Activated CD4-positive, alpha-beta T cell treated with anti-CD3 and anti-CD28 coated beads, Interleukin-2, Interleukin-6, amounts not matched to agents 100 ng/mL and 50 ng/mL, durations not matched to agents 16 hours and 8 hours (primary cell): ENCODE measurements at regions not wholly inside any gene's neighbourhood (a gene's known extent, or its start where the extent isn't known, plus 50 kb on each side); places are given as distances from the start of the nearest gene placed in this dataset.
"Not testable (repeated sequence)": the region's sequence is repeated elsewhere in the genome, so short reads cannot be mapped to it uniquely, and the experiment has no call there.

Source experiments
- DNase-seq: peaks from one replicate; pipeline ENCODE4 v3.0.0-alpha.2; 2020

- not testable (repeated sequence) for DNase-seq
Measured at GRCh38 chr21:28034916-28035315, 957.8 kb downstream of the LTN1 start.

DNA sequence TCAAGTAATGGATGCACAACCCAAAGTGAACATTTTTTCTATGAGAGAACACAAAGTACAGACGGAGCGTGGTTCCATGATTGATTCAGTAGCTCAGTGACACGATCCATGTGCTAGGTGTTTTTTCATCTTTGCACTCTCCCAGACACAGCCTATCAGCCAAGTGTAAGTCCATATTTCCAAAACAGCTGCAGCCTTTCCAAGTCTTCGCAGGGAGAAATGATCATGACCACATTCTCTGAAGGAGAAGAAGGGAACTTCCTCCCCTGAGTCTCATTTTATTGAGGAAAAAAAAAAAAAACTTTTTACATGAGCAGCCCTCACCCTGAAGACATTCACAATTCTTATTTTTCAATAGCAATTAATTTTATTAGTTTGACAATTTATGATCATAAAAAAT lies 958.3 kb downstream of the LTN1 start:
- DNase-seq: not testable (repeated sequence)

GRCh38 chr21:28032652-28033051 lies 960.0 kb downstream of the LTN1 start:
- not testable (repeated sequence) for DNase-seq

DNA sequence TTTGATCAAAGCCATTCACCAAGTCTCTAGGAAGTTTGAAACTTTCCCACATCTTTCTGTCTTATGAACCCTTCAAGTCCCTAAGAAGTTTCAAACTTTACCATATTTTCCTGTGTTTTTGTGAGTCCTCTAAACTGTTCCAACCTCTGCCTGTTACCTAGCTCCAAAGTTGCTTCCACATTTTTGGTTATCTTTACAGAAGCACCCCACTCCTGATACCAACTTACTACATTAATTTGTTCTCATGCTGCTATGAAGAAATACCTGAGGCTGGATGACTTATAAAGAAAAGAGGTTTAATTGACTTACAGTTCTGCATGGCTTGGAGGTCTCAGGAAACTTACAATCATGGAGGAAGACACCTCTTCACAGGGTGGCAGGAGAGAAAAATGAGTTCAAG lies 961.6 kb downstream of the LTN1 start:
- not testable (repeated sequence) for DNase-seq

GRCh38 chr21:28025111-28025510 lies 967.6 kb downstream of the LTN1 start:
- DNase-seq: no peak

DNA sequence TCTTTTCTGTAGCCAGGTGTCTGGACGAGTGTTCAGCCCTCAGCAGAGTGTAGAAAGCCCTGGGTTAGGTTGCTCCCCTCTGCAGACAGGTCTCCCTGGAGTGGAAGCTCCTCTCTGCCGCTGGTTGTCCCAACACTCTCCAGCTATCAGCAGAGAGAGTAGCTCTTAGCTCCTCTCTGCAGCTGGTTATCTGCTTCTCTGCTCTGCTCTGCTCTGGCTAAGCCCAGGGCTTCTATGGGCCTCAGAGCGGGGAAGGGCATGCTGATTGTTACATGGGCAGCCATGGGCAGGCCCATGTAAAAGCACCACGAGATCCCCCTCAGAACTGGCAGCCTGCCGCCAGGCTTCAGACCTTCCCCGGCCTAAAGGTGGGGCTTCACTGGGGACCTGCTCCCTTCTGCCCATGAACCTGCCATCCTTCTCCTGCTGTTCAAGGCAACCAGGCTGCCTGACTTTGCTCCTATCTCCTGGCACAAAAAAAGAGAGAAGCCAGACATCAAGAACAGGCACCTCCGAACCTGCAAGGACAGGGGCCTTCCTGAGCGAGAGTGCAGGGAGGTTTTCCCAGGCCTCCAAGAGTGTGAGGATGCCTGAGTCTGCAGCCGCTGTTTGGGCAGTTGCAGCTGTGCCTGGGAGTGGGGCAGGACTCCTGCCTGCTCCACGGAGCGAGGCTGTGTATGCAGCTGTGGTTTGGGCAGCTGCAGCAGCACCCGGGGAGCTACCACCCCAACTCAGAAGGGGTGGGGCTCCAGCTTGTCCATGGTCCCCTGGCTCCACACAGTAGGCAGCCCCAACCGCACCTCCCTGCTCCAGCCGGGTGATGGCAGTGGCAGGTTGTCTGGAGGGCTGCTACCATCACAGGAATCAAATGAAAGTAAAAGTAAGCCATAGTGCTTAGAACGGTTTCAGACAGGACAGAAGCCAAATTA lies 973.7 kb downstream of the LTN1 start:
- no peak for DNase-seq

DNA sequence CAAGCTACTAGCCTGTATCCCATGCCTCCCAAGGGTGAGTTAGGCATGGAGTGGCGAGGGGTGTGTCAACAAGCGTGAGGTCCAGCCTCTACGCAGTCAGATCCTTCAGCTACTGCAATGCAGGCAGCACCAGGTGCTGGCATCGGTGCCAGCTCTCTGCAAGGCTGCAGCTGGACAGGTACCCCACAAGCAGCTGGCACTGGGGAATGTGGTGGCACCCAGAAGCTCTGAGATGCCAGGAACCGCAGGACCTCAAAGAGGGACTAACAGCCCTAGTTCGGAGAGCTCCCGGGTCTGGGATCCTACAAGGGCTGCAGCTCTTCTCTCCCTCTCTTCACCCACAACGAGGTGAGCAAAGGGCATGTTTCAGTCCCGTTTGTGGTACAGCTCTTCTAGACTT lies 974.5 kb downstream of the LTN1 start:
- DNase-seq: no peak

DNA sequence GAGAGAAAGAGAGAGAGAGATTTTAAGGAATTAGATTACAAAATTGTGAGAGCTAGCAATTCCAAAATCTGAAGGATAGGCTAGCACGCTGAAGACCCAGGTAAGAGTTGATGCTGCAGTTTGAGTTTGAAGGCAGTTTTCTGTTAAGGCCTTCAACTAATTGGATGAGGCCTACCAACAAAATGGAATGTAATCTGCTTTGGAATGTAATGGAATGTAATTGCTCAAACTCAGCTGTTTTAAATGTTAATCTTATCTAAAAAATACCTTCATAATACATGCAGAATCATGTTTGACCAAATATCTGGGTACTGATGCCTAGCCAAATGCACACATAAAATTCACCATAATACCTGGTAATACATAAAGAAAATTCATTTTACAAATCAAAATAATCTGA lies 976.1 kb downstream of the LTN1 start:
- no peak for DNase-seq

- DNase-seq: not testable (repeated sequence)
Measured at GRCh38 chr21:28013123-28013522, 979.6 kb downstream of the LTN1 start.

DNA sequence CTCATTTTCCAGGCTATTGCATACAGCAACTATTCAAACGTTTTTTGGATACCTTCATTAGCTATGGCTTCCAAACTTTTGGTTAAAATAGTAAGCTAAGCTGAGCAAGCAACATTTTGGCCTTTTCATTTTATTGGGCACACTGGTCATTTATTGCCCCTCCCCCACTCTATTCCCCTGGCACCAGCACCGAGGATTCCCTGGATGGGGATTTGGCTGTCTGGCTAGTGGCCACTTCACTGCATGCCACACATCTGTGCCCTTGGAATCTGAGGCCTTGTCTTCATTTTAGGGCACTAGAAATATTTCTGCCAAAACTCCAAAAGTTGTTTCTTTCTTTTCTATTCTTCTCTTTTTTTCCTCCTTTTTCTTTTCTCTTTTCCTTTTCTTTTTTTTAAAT lies 980.7 kb downstream of the LTN1 start:
- DNase-seq: not testable (repeated sequence)

GRCh38 chr21:28008245-28008644 lies 984.4 kb downstream of the LTN1 start:
- DNase-seq: not testable (repeated sequence)

- not testable (repeated sequence) for DNase-seq
Measured at GRCh38 chr21:28003627-28004026, 989.0 kb downstream of the LTN1 start.

GRCh38 chr21:27996906-27997305 lies 995.8 kb downstream of the LTN1 start:
- not testable (repeated sequence) for DNase-seq

GRCh38 chr21:27984663-27985325 lies 1007.9 kb downstream of the LTN1 start:
- not testable (repeated sequence) for DNase-seq

DNA sequence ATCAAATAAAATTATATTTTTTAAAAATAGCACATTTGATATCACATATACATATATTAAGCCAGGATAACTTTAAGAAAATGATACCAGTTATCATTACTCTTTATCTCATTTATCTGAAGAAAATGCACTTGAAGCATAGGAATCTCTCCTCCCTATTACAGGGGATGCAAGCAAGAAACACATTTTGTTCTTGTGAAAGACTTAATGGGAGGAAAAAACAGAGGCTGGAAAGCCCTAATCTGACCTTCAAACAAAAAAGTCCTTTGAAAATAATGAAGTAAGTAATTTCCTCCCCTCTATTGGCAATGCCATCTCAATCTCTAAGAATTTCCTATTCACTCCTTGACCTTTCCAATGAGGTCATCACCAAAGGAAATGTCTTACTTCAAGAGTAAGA lies 1012.6 kb upstream of the ADAMTS5 start:
- not testable (repeated sequence) for DNase-seq

- no peak for DNase-seq
Measured at GRCh38 chr21:27975514-27975913, 1008.6 kb upstream of the ADAMTS5 start.

- DNase-seq: not testable (repeated sequence)
Measured at GRCh38 chr21:27974152-27974551, 1007.3 kb upstream of the ADAMTS5 start.

- not testable (repeated sequence) for DNase-seq
Measured at GRCh38 chr21:27968240-27968639, 1001.4 kb upstream of the ADAMTS5 start.

DNA sequence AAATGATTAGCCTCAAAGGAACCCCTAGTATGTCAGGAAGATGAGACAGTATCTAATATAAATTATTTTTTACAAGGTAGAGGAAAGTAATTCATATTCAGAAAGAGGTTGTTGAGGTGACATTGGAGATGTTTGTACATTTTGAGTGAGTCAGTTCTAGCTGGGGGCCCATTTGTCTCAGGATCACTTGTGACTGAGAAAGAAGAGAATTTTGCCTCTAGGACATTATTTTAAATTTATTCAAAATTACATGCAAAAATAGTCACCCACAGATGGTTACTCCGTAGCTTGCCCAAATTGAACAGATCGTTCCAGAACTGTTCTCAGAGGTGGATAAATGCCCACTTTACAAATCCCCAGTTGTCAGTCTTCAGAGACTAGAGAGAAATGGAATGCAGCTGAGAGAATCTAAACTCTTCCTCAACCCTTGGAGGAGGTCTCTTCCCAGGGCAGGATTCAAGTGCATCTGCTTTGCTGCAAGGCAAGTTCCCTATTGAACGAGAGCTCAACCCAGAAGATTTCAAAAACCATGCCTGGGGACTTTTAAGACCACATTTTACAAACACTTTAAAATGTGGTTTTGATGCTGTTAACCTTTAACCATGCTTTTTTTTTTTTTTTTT lies 987.8 kb upstream of the ADAMTS5 start:
- no peak for DNase-seq

- no peak for DNase-seq
Measured at GRCh38 chr21:27953340-27954045, 986.6 kb upstream of the ADAMTS5 start.

DNA sequence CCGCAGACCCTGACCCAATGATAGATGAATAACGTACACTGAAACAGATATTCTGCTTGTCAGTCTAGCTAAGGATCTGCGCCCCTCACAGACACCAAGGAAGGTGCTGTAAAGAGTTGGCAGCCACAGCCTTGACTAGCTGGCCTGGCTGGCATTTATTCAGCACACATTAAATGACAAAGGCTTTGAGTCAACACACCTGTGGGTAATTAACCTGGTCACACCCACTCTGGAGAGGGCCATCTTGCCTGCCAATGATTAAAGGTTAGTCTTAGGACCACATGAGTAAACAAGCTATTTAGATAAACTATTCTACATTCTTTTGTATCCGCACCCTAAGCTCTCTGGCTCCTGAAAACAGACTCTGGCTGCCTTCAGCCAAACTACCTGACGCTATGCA lies 982.2 kb upstream of the ADAMTS5 start:
- not testable (repeated sequence) for DNase-seq

DNA sequence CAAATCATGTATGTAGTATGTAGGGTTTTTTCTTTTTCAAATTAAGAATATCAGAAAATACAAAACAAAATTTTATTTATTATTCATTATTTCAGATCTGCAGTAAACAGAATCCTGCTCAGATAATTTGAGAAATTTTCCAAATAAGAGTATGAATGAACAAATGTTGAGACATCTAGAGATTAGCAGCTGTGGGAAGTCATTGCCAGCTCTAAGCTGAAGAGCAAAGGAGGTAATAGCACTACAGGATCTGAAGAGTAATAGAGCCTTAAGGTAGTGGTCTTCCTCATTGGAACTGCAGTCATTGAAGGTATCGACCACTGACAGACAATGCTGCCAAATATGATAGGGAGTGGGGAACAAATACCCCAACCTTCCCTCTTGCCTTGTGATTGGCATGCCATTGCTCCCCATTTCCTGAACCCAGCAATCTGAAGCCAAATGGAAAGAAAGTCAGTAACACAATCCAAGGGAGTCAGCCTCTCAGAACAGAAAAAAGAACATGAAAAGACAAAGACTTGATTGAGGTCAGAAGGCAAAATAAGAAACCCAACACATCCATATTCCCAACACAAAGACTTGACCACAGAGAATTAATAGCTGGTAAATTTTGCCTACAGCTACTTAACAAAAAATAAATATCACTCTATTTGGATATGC lies 963.4 kb upstream of the ADAMTS5 start:
- DNase-seq: not testable (repeated sequence)
